ENCODE measurements at regions not wholly inside any gene's neighbourhood (a gene's known extent, or its start where the extent isn't known, plus 50 kb on each side); places are given as distances from the start of the nearest gene placed in this dataset.

DNA sequence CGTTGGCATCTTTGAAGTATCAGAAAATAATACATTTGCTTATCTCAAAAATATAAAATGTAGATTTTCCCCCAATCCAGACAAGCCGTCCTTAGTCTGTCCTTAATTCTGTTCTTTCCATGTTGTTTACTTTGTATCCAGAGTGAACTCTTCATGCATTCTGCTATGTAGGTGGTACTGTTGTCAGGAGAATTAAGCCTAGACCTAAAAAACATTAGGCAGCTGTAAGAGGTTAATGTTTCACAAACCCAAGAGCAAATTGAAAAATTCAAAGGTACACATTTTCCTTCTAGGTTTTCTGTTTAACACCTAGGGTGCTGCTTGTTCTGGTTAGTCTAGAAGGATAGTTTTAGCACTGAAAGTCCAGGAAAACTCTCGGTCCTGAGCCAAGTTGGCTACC is 426.4 kb downstream of the QKI start:
- Histone ChIP-seq H3K27me3 (no peaks in the 10 kb centered on the region), H3K4me1 (peaks cover 13% of the 10 kb centered on the region), H3K36me3 (no peaks in the 10 kb centered on the region), H3K9me3 (no peaks in the 10 kb centered on the region; the same call in 1 of the 2 replicates), H3K4me3 (ENCODE audit: low read depth, low read length) (no peak overlapping the region)
- TF ChIP-seq, protein P1, sequence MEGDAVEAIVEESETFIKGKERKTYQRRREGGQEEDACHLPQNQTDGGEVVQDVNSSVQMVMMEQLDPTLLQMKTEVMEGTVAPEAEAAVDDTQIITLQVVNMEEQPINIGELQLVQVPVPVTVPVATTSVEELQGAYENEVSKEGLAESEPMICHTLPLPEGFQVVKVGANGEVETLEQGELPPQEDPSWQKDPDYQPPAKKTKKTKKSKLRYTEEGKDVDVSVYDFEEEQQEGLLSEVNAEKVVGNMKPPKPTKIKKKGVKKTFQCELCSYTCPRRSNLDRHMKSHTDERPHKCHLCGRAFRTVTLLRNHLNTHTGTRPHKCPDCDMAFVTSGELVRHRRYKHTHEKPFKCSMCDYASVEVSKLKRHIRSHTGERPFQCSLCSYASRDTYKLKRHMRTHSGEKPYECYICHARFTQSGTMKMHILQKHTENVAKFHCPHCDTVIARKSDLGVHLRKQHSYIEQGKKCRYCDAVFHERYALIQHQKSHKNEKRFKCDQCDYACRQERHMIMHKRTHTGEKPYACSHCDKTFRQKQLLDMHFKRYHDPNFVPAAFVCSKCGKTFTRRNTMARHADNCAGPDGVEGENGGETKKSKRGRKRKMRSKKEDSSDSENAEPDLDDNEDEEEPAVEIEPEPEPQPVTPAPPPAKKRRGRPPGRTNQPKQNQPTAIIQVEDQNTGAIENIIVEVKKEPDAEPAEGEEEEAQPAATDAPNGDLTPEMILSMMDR (IDR thresholded peaks at IDR 0.05; ENCODE audit: low read depth, low read length): no peak
- no peak for DNase-seq

DNA sequence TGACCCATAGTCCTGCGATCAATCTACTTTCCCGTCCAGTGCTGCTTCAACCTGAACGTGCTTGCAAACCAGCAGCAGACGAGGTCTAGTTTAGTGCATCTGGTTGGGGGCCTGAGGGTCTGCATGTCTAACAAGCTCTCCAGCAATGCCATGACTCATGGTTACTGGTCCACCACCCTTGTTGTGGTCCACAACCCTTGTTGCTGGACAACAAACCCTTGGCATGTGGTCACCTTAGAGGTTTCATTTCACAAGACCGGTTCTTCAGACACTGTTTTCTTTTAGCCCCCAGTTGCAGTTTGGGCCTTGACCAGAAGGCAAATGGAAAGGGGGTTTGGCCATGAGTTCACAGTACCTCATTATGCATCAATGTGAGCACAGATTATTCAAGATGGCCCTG is 424.8 kb downstream of the QKI start:
- Histone ChIP-seq H3K36me3 (no peaks in the 10 kb centered on the region), H3K27me3 (no peaks in the 10 kb centered on the region), H3K4me1 (peaks cover 13% of the 10 kb centered on the region), H3K4me3 (ENCODE audit: low read depth, low read length) (no peak overlapping the region), H3K9me3 (no peaks in the 10 kb centered on the region; the same call in 1 of the 2 replicates)
- no peak for DNase-seq
- TF ChIP-seq, protein P1 (IDR thresholded peaks at IDR 0.05; ENCODE audit: low read depth, low read length): no peak

DNA sequence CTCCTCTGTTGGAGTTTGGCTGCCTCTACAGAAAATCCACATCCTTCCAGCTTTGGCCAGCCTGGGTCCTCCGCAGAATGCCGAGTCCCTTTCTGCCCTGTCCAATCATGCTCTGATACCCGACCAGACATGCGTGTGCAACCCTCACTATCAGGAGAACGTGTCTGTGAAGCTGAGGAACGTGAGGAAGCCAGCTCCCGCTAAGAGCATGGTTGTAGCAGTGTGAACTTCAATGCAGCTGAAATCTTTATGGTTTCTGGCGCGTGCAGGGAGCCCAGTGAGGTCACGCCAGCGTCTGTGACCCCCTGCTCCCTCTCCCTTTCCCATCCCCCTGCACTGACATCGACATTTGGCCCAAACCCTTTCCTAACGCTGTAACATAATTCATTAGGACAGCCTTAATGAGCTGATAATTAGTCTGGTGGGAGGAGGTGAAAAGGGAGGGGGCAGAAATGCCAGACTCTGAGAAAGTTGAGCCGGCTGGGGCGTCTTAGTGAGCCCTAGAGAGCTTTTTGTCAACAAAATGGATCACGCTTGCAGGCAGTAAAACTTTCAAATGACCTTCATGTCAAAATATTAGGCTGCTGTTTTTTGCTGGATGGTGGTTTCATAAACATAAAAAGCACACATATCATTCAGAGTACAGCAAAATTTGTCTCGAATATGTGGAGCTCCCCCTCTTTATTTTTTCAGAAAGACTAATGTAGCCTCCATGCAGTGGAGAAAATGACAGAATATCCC is 423.3 kb downstream of the QKI start:
- no peak for DNase-seq
- TF ChIP-seq, protein P1 (IDR thresholded peaks at IDR 0.05; ENCODE audit: low read depth, low read length): no peak
- Histone ChIP-seq H3K4me3 (ENCODE audit: low read depth, low read length) (no peak overlapping the region), H3K4me1 (peaks cover 13% of the 10 kb centered on the region), H3K36me3 (no peaks in the 10 kb centered on the region), H3K9me3 (no peaks in the 10 kb centered on the region; the same call in 1 of the 2 replicates), H3K27me3 (no peaks in the 10 kb centered on the region)

DNA sequence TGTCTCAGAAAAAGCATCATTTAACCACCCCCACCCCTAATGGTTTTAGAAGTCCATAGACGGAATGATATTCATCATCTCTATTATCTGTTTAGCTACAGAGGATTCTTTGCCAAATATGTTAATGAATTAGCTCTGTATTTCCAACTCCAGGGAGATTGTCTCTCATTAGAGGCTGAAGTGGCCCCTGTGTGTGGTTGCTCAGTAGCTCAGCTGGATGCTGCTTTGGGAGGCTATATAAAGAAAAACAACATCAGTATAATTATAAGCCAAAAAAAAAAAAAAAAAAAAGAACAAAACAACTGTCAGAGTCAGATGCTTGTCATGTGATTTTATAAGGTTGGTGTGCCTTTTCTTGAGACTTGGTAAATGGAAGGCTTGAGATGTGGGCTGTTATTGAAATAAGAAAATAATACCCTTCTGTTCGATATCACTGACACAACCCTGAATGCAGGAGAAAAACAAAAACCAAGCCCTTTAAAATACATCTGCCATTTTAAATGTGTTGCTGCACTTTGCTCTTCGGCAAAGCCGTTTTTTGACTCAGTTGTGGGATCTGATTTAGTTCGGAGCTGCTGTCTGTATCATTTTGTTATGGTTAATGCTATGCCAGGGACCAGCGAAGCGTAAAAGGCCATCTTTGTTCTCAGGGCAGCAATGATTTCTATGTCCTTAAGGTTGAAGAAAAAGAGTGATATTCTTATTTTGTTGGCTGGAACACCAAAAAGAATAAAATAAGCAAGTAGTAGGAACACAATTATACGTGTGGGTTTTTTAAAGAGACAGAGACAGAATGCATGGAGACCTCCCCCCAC is 422.6 kb downstream of the QKI start:
- no peaks in the 10 kb centered on the region; the same call in 1 of the 2 replicates for H3K9me3 ChIP-seq
- no peak overlapping the region for H3K4me3 ChIP-seq (ENCODE audit: low read depth, low read length)
- DNase-seq: no peak
- peaks cover 13% of the 10 kb centered on the region for H3K4me1 ChIP-seq
- H3K36me3 ChIP-seq: no peaks in the 10 kb centered on the region
- H3K27me3 ChIP-seq: no peaks in the 10 kb centered on the region
- TF ChIP-seq, protein P1 (IDR thresholded peaks at IDR 0.05; ENCODE audit: low read depth, low read length): no peak

DNA sequence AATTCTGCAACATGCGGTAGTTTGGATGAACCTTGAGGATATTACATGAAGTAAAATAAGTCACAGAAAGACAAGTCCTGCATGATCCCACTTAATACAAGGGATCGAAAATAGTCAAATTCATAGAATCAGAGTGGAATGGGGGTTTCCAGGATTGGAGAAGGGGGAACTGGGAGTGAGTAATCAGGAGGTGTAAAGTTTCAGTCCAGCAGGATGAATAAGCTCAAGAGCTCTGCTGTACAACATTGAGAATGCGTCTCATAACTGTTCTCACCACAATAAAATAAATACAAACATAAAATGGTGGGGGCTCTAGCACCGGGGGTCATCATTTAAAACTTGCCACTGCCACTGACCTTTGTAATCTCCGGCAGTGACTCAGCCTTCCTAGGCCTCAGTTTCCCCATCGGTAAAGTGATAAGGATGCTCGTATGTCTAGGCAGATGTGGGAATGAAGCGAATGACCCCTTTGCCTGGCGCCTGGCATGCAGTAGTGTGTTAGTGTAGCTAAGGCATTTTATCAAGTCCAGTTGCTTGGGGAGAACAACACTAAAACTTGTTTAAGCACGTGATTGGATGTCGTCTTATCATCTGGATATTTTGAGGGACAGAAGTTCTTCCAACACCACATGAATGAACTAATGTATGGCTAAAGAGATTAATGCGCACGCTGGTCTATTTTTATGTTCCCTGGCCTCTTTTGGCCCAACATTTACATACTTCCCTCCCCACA is 421.1 kb downstream of the QKI start:
- Histone ChIP-seq H3K4me1 (peaks cover 13% of the 10 kb centered on the region), H3K9me3 (no peaks in the 10 kb centered on the region; the same call in 1 of the 2 replicates), H3K4me3 (ENCODE audit: low read depth, low read length) (no peak overlapping the region), H3K36me3 (no peaks in the 10 kb centered on the region), H3K27me3 (no peaks in the 10 kb centered on the region)
- TF ChIP-seq, protein P1 (IDR thresholded peaks at IDR 0.05; ENCODE audit: low read depth, low read length): no peak
- DNase-seq: no peak
